ENCODE measurements at regions not wholly inside any gene's neighbourhood (a gene's known extent, or its start where the extent isn't known, plus 50 kb on each side); places are given as distances from the start of the nearest gene placed in this dataset.

DNA sequence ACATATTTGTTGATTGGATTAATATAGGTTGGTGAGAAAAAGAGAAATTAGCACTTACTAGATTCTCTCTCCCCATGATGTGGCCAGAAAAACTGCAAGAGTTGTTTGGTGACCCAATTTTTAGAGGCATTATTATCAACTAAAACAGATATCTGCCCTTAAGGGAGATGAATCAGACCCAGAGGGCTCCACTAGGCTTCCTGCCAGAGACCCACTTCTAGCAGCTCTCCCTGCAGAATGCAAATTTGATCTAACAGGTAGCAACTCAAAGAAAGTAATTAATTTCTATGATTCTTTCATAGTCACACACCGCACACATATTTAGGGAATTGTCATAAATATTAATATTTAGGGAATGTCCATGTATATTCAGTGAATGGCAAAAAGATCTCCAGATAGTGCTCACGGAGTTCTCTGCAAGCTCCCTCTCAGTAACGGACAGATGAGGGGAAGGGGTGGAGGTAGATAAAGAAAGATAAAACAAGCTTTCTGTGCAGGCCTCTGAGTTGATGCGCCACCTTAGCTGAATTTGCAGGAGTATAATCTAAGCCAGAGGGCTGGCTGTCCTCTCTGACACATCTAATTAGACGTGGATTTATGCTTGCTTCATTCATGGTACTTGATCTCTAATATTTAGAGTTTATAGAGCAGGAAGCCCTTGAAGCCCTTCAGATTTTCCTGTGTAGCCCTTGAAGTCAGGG lies 84.1 kb upstream of the CCDC190 start:
- Histone ChIP-seq H3K4me1 (peaks cover 11% of the 10 kb centered on the region; the same call in 1 of the 2 replicates), H3K36me3 (no peaks in the 10 kb centered on the region), H3K9me3 (replicated peaks) (no peaks in the 10 kb centered on the region), H3K27me3 (0 out of 2 replicates have a peak, but pooled peaks cover 2% of the 10 kb centered on the region), H3K4me3 (no peak overlapping the region), H3K27ac (no peak overlapping the region)
- no peak for DNase-seq

DNA sequence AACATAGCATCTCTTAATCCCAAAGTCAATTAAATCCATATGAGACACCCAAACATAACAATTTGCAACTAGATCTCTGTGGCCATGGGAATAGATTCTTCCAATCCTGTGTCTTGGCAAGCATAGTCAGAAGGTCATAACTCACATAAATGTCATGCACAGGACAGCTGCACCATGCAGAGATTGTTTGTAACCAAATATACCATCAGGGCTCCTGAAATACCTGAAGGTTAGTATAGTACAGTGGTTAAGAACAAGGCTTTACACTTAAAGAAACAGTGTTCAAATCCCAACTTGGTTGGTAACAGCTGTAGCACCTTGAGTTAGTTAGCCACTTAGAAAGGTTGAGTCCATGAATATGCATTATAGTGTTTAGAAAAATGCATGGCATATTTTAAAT lies 82.6 kb upstream of the CCDC190 start:
- H3K9me3 ChIP-seq (replicated peaks): no peaks in the 10 kb centered on the region
- H3K4me3 ChIP-seq: no peak overlapping the region
- 0 out of 2 replicates have a peak, but pooled peaks cover 2% of the 10 kb centered on the region for H3K27me3 ChIP-seq
- DNase-seq: peak; percentile 29 to 74
- H3K27ac ChIP-seq: no peak overlapping the region
- H3K36me3 ChIP-seq: no peaks in the 10 kb centered on the region
- peaks cover 11% of the 10 kb centered on the region for H3K4me1 ChIP-seq

- no peaks in the 10 kb centered on the region for H3K36me3 ChIP-seq
- 0 out of 2 replicates have a peak, but pooled peaks cover 2% of the 10 kb centered on the region for H3K27me3 ChIP-seq
- H3K4me1 ChIP-seq: peaks cover 14% of the 10 kb centered on the region
- peak in 1 of 2 experiments; percentile 7 for DNase-seq
- H3K9me3 ChIP-seq (replicated peaks): no peaks in the 10 kb centered on the region
- no peak overlapping the region for H3K27ac ChIP-seq
- no peak overlapping the region for H3K4me3 ChIP-seq
These were observed 82.1 kb upstream of the CCDC190 start for GRCh38 chr1:162942916-162943559.

DNA sequence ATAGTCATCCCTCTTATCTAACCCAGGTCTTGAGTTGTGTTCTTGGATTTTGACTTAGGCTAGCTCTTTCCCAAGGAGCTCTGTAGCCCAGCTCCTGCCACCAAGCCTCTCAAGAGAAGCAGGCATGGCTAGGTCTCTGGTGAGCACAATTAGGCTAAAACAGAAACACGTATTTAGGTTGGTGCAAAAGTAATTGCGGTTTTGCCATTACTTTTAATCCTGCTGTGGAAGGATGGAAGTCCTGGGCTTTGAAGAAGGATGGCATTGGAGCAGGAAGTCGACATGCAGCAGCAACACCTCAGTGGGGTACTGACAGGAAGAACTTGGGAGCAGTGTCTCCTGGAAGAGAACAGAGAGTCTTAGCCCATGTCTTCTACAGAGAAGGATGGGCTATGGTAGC lies 80.0 kb upstream of the CCDC190 start:
- H3K27me3 ChIP-seq: 0 out of 2 replicates have a peak, but pooled peaks cover 2% of the 10 kb centered on the region
- DNase-seq: no peak
- no peak overlapping the region for H3K27ac ChIP-seq
- no peaks in the 10 kb centered on the region for H3K36me3 ChIP-seq
- no peak overlapping the region for H3K4me3 ChIP-seq
- H3K9me3 ChIP-seq (replicated peaks): no peaks in the 10 kb centered on the region
- peaks cover 26% of the 10 kb centered on the region for H3K4me1 ChIP-seq

DNA sequence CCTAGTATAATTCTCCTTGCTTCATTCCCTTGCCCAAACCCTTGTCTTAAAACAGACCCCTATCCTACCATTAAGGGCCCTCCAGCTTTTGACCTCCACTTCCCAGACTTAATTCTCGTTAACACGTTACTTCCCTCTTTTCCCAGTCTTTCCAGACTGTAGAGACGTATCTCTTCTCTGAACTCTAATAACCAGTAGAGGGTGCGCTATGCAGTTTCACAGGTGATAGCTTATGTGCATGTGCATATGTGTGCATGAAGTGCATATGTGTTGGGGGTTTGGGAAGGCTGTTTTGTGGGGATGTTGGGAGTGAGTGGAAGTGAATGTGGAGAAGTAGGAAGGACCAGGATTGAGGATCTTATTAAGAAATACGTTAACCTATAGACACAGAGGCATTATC lies 78.1 kb upstream of the CCDC190 start:
- peaks cover 26% of the 10 kb centered on the region for H3K4me1 ChIP-seq
- 0 out of 2 replicates have a peak, but pooled peaks cover 2% of the 10 kb centered on the region for H3K27me3 ChIP-seq
- H3K27ac ChIP-seq: no peak overlapping the region
- H3K4me3 ChIP-seq: no peak overlapping the region
- H3K36me3 ChIP-seq: no peaks in the 10 kb centered on the region
- no peak for DNase-seq
- no peaks in the 10 kb centered on the region for H3K9me3 ChIP-seq (replicated peaks)

GRCh38 chr1:162937716-162938395 lies 76.9 kb upstream of the CCDC190 start:
- DNase-seq: peak in 1 of 2 experiments; percentile 19
- no peaks in the 10 kb centered on the region for H3K9me3 ChIP-seq (replicated peaks)
- peaks cover 16% of the 10 kb centered on the region for H3K4me1 ChIP-seq
- H3K27me3 ChIP-seq: no peaks in the 10 kb centered on the region
- no peak overlapping the region for H3K4me3 ChIP-seq
- H3K36me3 ChIP-seq: no peaks in the 10 kb centered on the region
- peak overlapping the region; percentile 54 for H3K27ac ChIP-seq

DNA sequence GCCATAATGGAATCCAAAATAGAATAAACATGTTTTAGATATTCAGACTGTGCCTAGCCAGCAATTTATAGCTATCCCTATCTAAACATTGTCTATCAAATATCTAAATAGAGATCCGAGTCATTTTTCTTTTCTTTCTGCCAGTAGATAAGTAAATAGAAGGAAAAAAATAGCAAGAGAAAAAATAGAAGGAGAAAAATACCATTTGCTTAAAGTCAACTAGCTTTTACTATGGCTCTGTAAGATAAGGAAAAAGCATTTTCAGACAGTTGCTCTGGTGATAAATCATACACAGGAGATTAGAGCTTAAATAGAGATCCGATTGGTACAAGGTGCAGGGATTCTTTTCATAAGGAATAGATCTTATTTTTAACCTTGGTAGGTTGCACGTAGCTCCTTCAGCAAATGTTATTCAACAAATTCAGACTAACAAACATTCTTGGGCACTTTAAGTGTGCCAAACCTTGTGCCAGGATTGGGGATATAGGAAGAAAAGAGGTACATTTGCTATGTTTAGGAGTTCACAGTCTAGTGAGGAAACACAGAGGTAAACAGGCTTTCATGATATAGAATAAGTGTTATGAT lies 70.1 kb upstream of the CCDC190 start:
- no peak overlapping the region for H3K27ac ChIP-seq
- no peaks in the 10 kb centered on the region for H3K36me3 ChIP-seq
- H3K4me1 ChIP-seq: no peaks in the 10 kb centered on the region
- DNase-seq: no peak
- no peaks in the 10 kb centered on the region for H3K9me3 ChIP-seq (replicated peaks)
- no peaks in the 10 kb centered on the region for H3K27me3 ChIP-seq
- H3K4me3 ChIP-seq: no peak overlapping the region

- Histone ChIP-seq H3K9me3 (replicated peaks) (no peaks in the 10 kb centered on the region), H3K27ac (no peak overlapping the region), H3K4me1 (no peaks in the 10 kb centered on the region), H3K36me3 (no peaks in the 10 kb centered on the region), H3K27me3 (no peaks in the 10 kb centered on the region; the same call in 1 of the 2 replicates), H3K4me3 (no peak overlapping the region)
- no peak for DNase-seq
These were observed 69.6 kb upstream of the CCDC190 start for GRCh38 chr1:162930532-162930931.

GRCh38 chr1:162929177-162929576 lies 68.2 kb upstream of the CCDC190 start:
- H3K4me3 ChIP-seq: no peak overlapping the region
- no peak overlapping the region for H3K27ac ChIP-seq
- H3K27me3 ChIP-seq: no peaks in the 10 kb centered on the region; the same call in 1 of the 2 replicates
- no peaks in the 10 kb centered on the region for H3K9me3 ChIP-seq (replicated peaks)
- H3K36me3 ChIP-seq: no peaks in the 10 kb centered on the region
- H3K4me1 ChIP-seq: no peaks in the 10 kb centered on the region
- DNase-seq: no peak

GRCh38 chr1:162928141-162928540 lies 67.2 kb upstream of the CCDC190 start:
- H3K9me3 ChIP-seq (replicated peaks): no peaks in the 10 kb centered on the region
- no peaks in the 10 kb centered on the region for H3K4me1 ChIP-seq
- no peak overlapping the region for H3K4me3 ChIP-seq
- no peaks in the 10 kb centered on the region; the same call in 1 of the 2 replicates for H3K27me3 ChIP-seq
- H3K27ac ChIP-seq: no peak overlapping the region
- DNase-seq: no peak
- H3K36me3 ChIP-seq: no peaks in the 10 kb centered on the region

DNA sequence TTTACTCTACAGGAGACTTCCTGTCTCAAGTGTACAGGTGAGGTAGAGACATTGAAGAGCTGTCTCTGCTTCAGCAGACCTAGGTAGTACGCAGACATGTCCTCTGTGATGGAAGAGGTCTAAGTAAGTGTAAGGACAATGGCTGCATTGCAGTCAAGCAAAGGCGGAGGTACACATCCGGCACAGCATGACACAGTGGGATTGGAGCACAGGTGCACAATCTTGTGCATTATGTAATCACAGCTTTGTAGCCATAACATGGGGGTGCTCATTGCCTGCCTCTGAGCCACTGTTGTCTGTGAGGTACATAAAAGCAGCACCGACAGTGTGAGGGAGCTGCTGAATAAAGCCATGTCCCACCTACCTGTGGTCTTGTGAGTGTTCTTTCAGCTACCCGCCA lies 66.4 kb upstream of the CCDC190 start:
- Histone ChIP-seq H3K27ac (no peak overlapping the region), H3K4me1 (no peaks in the 10 kb centered on the region)

GRCh38 chr1:162926906-162927305 lies 65.9 kb upstream of the CCDC190 start:
- Histone ChIP-seq H3K27ac (no peak overlapping the region), H3K9me3 (replicated peaks) (no peaks in the 10 kb centered on the region), H3K4me1 (no peaks in the 10 kb centered on the region), H3K36me3 (no peaks in the 10 kb centered on the region), H3K27me3 (no peaks in the 10 kb centered on the region; the same call in 1 of the 2 replicates), H3K4me3 (no peak overlapping the region)
- DNase-seq: no peak

More for the DNA sequence above, 66.4 kb upstream of the CCDC190 start:
- Histone ChIP-seq H3K27me3 (no peaks in the 10 kb centered on the region; the same call in 1 of the 2 replicates), H3K36me3 (no peaks in the 10 kb centered on the region), H3K9me3 (replicated peaks) (no peaks in the 10 kb centered on the region), H3K4me3 (no peak overlapping the region)
- DNase-seq: no peak

- DNase-seq: no peak
- H3K27ac ChIP-seq: no peak overlapping the region
- H3K27me3 ChIP-seq: no peaks in the 10 kb centered on the region; the same call in 1 of the 2 replicates
- no peak overlapping the region for H3K4me3 ChIP-seq
- no peaks in the 10 kb centered on the region for H3K9me3 ChIP-seq (replicated peaks)
- H3K36me3 ChIP-seq: no peaks in the 10 kb centered on the region
- H3K4me1 ChIP-seq: no peaks in the 10 kb centered on the region
These were observed 63.2 kb upstream of the CCDC190 start for GRCh38 chr1:162924179-162924578.

GRCh38 chr1:162922201-162922600 lies 61.2 kb upstream of the CCDC190 start:
- no peak overlapping the region for H3K4me3 ChIP-seq
- H3K36me3 ChIP-seq: no peaks in the 10 kb centered on the region
- no peaks in the 10 kb centered on the region for H3K4me1 ChIP-seq
- H3K9me3 ChIP-seq (replicated peaks): no peaks in the 10 kb centered on the region
- no peak overlapping the region for H3K27ac ChIP-seq
- no peak for DNase-seq
- no peaks in the 10 kb centered on the region; the same call in 1 of the 2 replicates for H3K27me3 ChIP-seq

DNA sequence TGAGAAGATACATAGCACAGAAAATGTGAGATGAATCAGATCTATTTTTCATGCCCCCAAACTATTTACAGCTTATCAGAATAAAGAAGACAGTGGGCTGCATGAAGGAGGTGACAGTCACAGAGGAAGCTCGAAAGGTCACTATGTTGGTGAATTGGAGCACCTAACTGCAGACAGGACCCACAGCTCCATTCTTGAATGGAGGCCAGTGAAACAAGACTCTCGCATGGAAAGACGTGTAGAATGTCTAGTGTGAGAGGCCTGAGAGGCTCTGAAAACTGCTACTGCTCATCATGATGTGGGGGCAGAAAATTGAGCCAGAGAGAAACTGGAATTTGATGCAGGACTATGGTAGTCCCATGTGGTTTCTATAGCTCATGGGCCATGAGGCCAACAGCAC lies 60.3 kb upstream of the CCDC190 start:
- Histone ChIP-seq H3K4me3 (no peak overlapping the region), H3K27ac (no peak overlapping the region), H3K36me3 (no peaks in the 10 kb centered on the region), H3K4me1 (no peaks in the 10 kb centered on the region), H3K27me3 (no peaks in the 10 kb centered on the region; the same call in 1 of the 2 replicates), H3K9me3 (replicated peaks) (no peaks in the 10 kb centered on the region)
- DNase-seq: no peak
